ENCODE measurements at regions not wholly inside any gene's neighbourhood (a gene's known extent, or its start where the extent isn't known, plus 50 kb on each side); places are given as distances from the start of the nearest gene placed in this dataset.

- no peak for DNase-seq
Observed at GRCh38 chr2:164090533-164090932, 354.7 kb upstream of the FIGN start.

- DNase-seq = no peak
Observed at GRCh38 chr2:164084066-164084465, 348.3 kb upstream of the FIGN start.

- peak; percentile 33 for DNase-seq
Observed at GRCh38 chr2:164080486-164080885, 344.7 kb upstream of the FIGN start.

- DNase-seq = peak; percentile 20
Observed at GRCh38 chr2:164079258-164079657, 343.4 kb upstream of the FIGN start.

GRCh38 chr2:164078421-164078820 is 342.6 kb upstream of the FIGN start:
- DNase-seq = no peak

GRCh38 chr2:164073101-164074074 is 337.6 kb upstream of the FIGN start:
- no peak for DNase-seq

GRCh38 chr2:164069540-164069939 is 333.7 kb upstream of the FIGN start:
- DNase-seq = no peak

- DNase-seq = no peak
Observed at GRCh38 chr2:164068063-164068462, 332.3 kb upstream of the FIGN start.

GRCh38 chr2:164066095-164066494 is 330.3 kb upstream of the FIGN start:
- DNase-seq = no peak

GRCh38 chr2:164065038-164065437 is 329.2 kb upstream of the FIGN start:
- no peak for DNase-seq

GRCh38 chr2:164061129-164061746 is 325.4 kb upstream of the FIGN start:
- DNase-seq = peak; percentile 42

- DNase-seq = no peak
Observed at GRCh38 chr2:164060031-164060430, 324.2 kb upstream of the FIGN start.

GRCh38 chr2:164055623-164056022 is 319.8 kb upstream of the FIGN start:
- no peak for DNase-seq

- no peak for DNase-seq
Observed at GRCh38 chr2:164054651-164055050, 318.8 kb upstream of the FIGN start.

GRCh38 chr2:164053021-164053420 is 317.2 kb upstream of the FIGN start:
- DNase-seq = no peak

GRCh38 chr2:164052006-164052405 is 316.2 kb upstream of the FIGN start:
- DNase-seq = no peak

GRCh38 chr2:164048729-164049128 is 312.9 kb upstream of the FIGN start:
- DNase-seq = no peak

- DNase-seq = no peak
Observed at GRCh38 chr2:164046040-164046439, 310.2 kb upstream of the FIGN start.

- no peak for DNase-seq
Observed at GRCh38 chr2:164044622-164045021, 308.8 kb upstream of the FIGN start.

- no peak for DNase-seq
Observed at GRCh38 chr2:164039270-164039669, 303.5 kb upstream of the FIGN start.

GRCh38 chr2:164032995-164033394 is 297.2 kb upstream of the FIGN start:
- DNase-seq = no peak

- no peak for DNase-seq
Observed at GRCh38 chr2:164030623-164031022, 294.8 kb upstream of the FIGN start.

- DNase-seq = no peak
Observed at GRCh38 chr2:164028814-164029534, 293.2 kb upstream of the FIGN start.

Data from renal pelvis (tissue), 1 donor.